ENCODE measurements at regions not wholly inside any gene's neighbourhood (a gene's known extent, or its start where the extent isn't known, plus 50 kb on each side); places are given as distances from the start of the nearest gene placed in this dataset.

DNA sequence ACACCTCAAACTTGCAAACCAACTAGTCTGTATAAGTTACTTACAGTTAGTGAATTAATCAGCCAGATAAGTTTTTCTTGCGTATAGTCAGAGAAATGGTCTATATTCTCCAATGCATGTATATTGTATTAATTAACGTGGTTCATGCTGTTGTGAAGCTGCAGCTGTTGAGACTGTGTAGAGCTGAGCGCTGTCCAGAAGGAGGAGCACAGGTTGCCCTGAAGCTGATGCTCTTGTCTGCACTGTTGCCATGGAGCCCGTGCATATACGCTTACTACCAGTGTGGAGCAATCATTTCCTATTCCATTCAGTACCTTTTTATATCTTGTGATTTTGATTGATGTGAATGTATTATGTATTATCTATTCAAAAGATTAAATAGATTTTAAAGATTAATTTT is 74.3 kb upstream of the ARID2 start:
- TF ChIP-seq, protein P1, sequence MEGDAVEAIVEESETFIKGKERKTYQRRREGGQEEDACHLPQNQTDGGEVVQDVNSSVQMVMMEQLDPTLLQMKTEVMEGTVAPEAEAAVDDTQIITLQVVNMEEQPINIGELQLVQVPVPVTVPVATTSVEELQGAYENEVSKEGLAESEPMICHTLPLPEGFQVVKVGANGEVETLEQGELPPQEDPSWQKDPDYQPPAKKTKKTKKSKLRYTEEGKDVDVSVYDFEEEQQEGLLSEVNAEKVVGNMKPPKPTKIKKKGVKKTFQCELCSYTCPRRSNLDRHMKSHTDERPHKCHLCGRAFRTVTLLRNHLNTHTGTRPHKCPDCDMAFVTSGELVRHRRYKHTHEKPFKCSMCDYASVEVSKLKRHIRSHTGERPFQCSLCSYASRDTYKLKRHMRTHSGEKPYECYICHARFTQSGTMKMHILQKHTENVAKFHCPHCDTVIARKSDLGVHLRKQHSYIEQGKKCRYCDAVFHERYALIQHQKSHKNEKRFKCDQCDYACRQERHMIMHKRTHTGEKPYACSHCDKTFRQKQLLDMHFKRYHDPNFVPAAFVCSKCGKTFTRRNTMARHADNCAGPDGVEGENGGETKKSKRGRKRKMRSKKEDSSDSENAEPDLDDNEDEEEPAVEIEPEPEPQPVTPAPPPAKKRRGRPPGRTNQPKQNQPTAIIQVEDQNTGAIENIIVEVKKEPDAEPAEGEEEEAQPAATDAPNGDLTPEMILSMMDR (IDR thresholded peaks at IDR 0.05; ENCODE audit: insufficient read depth, low read length) = no peak
- TF ChIP-seq POLR2AphosphoS5 (IDR thresholded peaks at IDR 0.05; ENCODE audit: low read depth) = no peak

Data from HL-60 (cell line).